ENCODE measurements at regions not wholly inside any gene's neighbourhood (a gene's known extent, or its start where the extent isn't known, plus 50 kb on each side); places are given as distances from the start of the nearest gene placed in this dataset.
"Not testable (repeated sequence)": the region's sequence is repeated elsewhere in the genome, so short reads cannot be mapped to it uniquely, and the experiment has no call there.

GRCh38 chr3:15903759-15904720 lies 106.3 kb upstream of the ANKRD28 start:
- no peak for DNase-seq (ENCODE audit: low read depth)

DNA sequence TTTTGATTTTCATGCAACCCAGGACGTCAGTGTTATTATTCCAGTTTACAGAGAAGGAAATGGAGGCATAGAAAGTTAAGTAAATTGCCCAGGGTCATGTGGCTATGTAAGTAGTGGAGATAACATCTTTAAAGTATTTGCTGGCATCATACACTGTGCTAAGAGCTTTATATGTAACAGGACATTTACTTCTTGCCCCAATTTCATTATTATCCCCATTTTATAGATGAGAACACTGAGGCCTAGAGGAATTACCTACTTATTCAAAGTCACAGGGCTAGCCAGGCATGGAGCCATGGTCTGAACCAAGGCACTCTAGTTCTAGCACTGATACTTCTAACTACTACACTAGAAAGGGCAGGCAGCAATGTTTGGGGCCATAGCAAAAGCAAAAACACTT lies 107.3 kb upstream of the ANKRD28 start:
- DNase-seq (ENCODE audit: low read depth) = no peak

- DNase-seq (ENCODE audit: low read depth) = not testable (repeated sequence)
Measured at GRCh38 chr3:15907403-15907802, 109.6 kb upstream of the ANKRD28 start.

GRCh38 chr3:15918988-15919387 lies 121.2 kb upstream of the ANKRD28 start:
- DNase-seq (ENCODE audit: low read depth) = no peak

GRCh38 chr3:15919971-15920370 lies 122.2 kb upstream of the ANKRD28 start:
- no peak for DNase-seq (ENCODE audit: low read depth)

- peak; percentile 6 for DNase-seq (ENCODE audit: low read depth)
Measured at GRCh38 chr3:15923640-15924405, 126.0 kb upstream of the ANKRD28 start.

DNA sequence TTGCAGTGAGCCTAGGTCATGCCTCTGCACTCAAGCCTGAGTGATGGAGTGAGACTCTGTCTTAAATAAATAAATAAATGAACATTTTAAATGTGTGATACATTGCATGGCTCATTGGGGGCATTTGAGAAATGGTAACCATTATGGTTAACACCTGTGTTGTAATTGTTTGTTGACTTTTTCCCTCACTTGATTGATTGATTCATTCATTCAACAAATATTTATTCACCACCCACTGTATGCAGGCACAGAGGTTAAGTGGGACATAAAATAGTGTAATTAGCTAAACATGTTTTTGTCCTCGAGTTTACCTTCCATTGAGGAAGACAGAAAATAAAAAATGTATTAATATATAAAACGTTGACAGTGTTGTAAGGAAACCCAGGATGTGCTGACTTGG lies 127.1 kb upstream of the ANKRD28 start:
- DNase-seq (ENCODE audit: low read depth) = no peak

- no peak for DNase-seq (ENCODE audit: low read depth)
Measured at GRCh38 chr3:15926871-15927270, 129.1 kb upstream of the ANKRD28 start.

DNA sequence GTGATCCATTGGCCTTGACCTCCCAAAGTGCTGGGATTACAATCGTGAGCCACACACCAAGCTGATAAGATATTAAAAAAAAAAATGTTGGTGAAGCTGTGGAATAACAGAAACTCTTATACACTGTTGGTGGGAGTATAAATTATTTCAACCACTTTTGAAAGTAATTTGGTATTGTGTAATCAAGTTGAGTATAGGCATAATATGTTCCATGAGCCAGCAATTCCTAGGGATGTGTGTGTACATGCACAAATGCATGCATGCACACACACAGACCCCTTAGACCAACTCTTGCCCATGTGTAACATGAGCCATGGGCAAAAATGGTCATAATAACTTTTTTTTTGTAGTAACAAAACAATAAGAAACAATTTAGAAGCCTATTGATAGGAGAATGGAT lies 130.2 kb upstream of the ANKRD28 start:
- DNase-seq (ENCODE audit: low read depth) = no peak

DNA sequence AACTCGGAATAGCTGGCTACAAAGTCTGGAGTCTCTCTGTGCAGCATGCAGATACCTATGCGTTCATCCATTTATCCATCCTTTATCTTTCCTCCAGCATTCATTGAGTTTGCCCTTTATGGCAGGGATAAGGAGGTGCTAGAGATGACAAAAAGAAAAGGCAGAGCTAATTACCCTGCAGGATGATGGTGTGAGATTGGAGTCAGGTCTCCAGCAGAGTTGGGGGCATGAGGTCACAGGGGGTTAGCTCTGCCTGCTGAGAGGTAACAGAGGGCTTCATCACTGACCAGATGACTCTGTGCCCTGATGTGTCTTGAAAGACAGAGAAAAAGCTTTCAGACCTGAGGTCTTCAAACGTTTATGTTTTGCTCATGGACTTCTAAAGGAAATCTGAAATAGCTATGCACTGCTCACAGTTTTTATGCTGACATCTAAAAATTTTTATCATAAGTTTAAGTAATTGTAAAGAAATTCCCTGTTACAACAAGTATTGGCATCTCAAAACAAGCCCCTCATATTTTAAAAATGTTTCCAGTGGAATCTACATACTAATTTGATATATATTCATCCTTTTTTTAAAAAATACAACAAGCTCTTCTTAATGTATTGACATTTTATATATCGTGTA lies 132.3 kb upstream of the ANKRD28 start:
- DNase-seq (ENCODE audit: low read depth) = no peak

- no peak for DNase-seq (ENCODE audit: low read depth)
Measured at GRCh38 chr3:15932348-15933300, 134.8 kb upstream of the ANKRD28 start.

GRCh38 chr3:15933439-15934139 lies 135.8 kb upstream of the ANKRD28 start:
- DNase-seq (ENCODE audit: low read depth) = peak; percentile 16

DNA sequence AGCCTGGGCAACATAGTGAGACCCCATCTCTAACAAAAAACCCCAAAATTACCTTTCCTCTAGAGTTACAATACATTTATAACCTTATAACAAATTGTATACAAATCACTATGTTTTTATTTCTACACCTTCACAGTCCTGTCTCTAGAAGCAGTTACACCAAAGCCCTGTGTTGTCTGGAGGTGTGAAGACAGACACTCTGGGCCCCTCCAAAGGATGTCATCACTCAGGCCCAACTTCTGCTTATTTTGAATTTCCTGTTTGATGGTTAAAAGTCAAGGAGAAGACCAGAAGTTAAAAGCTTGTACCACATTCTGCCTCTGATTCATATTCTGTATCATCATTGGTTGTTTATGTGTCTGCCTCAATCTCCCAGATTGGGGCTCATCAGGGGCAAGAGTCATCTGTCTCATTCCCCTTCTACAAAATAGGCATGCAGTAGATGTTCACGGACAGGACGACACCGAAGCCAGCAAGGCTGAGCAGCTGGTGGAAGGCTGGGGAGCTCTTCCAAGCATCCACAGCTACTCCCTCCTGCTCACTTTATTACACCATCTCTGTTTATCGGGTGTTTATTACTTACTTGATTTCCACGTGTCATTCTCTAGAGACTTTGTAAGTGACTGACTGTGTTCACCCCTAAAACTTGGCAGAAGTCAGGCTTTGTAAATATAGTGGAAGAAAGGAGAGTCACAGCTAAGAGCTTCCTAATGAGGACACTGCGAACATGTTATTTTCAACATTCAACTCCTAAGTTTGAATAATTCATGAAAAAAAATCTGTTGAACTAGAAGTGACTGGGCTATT lies 136.8 kb upstream of the ANKRD28 start:
- no peak for DNase-seq (ENCODE audit: low read depth)

GRCh38 chr3:15936312-15936711 lies 138.5 kb upstream of the ANKRD28 start:
- no peak for DNase-seq (ENCODE audit: low read depth)

- DNase-seq (ENCODE audit: low read depth) = no peak
Measured at GRCh38 chr3:15940641-15941040, 142.9 kb upstream of the ANKRD28 start.

GRCh38 chr3:15941457-15941856 lies 143.7 kb upstream of the ANKRD28 start:
- DNase-seq (ENCODE audit: low read depth) = not testable (repeated sequence)

DNA sequence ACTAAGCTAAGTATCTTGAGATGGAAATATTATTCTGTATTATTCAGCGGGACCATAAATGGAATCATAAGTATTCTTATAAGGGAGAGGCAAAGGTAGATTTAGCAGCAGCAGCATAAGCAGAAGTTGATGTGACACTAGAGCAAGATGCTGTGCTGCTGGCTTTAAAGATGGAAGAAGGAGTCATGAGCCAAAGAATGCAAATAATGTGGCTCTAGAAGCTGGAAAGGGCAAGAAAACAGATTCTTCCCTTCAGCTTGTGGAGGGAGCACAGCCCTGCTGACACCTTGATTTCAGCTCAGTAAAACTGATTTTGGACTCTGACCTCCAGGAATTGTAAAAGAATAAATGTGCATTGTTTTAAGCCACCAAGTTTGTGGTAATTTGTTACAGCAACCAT lies 144.2 kb upstream of the ANKRD28 start:
- DNase-seq (ENCODE audit: low read depth) = no peak

GRCh38 chr3:15942462-15942861 lies 144.7 kb upstream of the ANKRD28 start:
- DNase-seq (ENCODE audit: low read depth) = no peak

- DNase-seq (ENCODE audit: low read depth) = no peak
Measured at GRCh38 chr3:15942936-15943335, 145.2 kb upstream of the ANKRD28 start.

GRCh38 chr3:15948388-15948787 lies 150.6 kb upstream of the ANKRD28 start:
- DNase-seq (ENCODE audit: low read depth) = no peak

Measured in RPMI7951 (cell line).